Suppressor macrophage treated with lipopolysaccharide for 4 hours (primary cell): ENCODE measurements at regions not wholly inside any gene's neighbourhood (a gene's known extent, or its start where the extent isn't known, plus 50 kb on each side); places are given as distances from the start of the nearest gene placed in this dataset.
"Not testable (repeated sequence)": the region's sequence is repeated elsewhere in the genome, so short reads cannot be mapped to it uniquely, and the experiment has no call there.

ENCODE experiments used
- DNase-seq: peaks from one replicate; pipeline ENCODE4 v3.0.0-alpha.2; 2020

DNA sequence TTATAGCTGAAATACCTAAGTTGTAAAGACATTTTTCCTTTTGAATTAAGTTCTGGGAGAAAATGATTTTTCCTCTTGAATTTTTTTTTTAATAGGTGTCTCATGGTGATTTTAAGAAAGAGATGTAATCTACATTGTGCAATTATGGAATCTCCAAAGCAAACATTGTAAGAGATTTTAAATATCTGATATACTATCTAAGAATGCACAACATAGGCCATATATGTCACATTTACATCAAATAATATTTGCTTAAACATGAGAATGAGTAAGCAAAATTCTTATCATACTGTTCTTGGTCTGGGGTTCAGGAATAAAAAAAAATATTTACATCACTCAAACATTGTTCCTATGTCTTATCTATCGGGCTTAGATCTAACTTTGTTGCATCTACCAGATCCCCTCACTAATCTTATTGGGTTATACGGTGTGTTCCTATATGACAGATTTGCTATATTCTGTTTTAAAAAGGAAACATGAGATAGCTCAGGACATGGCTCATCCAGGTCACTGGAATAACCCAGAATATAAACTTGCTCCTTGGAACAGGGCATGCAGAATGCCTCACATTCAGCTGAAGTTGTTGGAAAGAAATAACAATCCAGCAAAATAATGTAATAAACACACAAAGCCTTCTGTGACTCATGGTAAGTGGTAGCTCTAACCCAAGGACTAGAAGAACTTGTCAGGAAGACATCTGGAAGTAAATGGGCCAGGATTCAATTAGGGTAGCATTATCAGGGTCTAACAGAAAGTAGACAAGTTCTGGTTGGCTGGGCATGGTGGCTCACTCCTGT, 794.7 kb downstream of the IPMK start:
- no peak for DNase-seq

DNA sequence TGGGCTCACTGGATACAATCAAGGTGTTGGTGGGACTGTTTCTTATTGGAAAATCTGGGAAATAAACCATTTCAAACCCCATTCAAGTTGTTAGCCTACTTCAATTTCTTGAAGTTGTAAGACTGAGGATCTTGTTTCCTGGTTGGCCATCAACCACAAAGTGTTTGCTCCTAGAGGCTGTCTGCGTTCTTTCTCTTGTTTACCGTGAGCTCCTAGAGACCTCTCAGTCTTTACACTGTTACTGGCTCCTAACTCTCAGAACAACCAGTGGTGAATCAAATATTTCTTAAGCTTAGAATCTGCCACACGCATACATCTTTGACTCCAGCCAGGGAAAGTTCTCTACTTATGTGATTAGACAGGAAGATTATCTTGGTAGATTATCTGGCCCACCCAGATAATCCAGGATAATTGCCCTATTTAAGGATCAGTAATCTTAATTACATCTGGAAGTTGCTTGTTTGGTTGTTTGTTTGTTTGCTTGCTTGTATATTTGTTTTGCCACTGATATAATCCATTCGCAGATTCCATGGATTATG, 798.7 kb downstream of the IPMK start:
- DNase-seq, result no peak

GRCh38 chr10:57465155-57465554, 802.5 kb downstream of the IPMK start:
- DNase-seq, result no peak

DNA sequence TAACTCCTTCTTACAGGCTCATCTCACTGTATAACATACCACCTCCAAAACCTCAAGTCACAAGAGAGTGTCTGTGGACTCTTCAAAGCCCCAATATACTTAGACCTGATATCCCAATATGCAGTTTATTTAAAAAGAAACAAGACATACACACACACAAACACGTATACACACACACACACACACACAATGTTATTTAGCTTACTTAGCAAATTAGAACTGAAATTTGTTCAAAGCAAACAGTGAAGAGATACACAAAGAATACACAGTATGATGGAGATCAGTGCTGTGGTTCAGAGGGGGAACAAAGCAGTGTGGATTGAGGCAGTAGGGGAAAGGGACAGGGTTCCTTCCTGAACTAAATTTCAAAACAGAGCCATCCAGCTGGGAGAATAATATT, 807.2 kb downstream of the IPMK start:
- no peak for DNase-seq

- DNase-seq, result no peak
Measured at GRCh38 chr10:57457972-57458512, 809.7 kb downstream of the IPMK start.

- no peak for DNase-seq
Measured at GRCh38 chr10:57430376-57430775, 837.3 kb downstream of the IPMK start.

GRCh38 chr10:57420881-57421280, 846.8 kb downstream of the IPMK start:
- DNase-seq, result no peak

DNA sequence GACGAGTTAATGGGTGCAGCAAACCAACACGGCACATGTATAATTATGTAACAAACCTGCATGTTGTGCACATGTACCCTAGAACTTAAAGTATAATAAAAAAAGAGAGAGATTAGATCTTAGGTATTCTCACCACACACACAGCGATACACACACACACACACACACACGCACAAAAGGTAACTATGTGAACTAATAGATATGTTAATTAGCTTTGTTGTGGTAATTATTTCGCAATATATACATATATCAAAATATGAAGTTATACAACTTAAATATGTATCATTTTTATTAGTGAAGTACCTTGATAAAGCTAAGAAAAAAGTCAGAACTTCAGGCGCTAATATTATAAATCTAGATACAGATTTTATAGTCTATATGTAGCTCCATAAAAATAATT, 849.2 kb downstream of the IPMK start:
- DNase-seq, result no peak

GRCh38 chr10:57395923-57396322, 871.8 kb downstream of the IPMK start:
- no peak for DNase-seq

- DNase-seq, result no peak
Measured at GRCh38 chr10:57367412-57367811, 900.3 kb downstream of the IPMK start.

GRCh38 chr10:57362811-57363210, 904.9 kb downstream of the IPMK start:
- DNase-seq, result no peak

GRCh38 chr10:57353403-57354003, 914.2 kb downstream of the IPMK start:
- DNase-seq, result no peak

- DNase-seq, result no peak
Measured at GRCh38 chr10:57351076-57351475, 916.6 kb downstream of the IPMK start.

DNA sequence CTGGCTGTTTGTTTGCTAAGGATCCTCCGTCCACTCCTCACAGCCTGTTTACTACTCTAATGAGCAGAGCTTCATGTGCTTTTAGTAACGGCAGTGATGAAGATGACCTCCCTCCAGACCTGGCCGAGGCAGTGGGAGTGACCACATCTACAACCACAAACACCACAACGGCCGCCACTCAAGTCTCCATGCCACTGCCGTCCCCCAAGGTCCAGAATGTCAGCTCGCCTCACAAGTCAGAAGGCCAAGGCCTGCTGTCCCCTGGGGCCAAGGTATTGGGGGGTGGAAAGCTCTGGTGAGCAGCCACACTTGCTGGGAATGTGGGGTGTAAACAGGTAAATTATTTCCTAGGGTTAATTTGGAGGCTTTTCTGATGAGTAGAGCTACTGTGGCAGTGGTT, 926.4 kb downstream of the IPMK start:
- no peak for DNase-seq

- peak; percentile 49 for DNase-seq
Measured at GRCh38 chr10:57338823-57339558, 928.7 kb downstream of the IPMK start.

DNA sequence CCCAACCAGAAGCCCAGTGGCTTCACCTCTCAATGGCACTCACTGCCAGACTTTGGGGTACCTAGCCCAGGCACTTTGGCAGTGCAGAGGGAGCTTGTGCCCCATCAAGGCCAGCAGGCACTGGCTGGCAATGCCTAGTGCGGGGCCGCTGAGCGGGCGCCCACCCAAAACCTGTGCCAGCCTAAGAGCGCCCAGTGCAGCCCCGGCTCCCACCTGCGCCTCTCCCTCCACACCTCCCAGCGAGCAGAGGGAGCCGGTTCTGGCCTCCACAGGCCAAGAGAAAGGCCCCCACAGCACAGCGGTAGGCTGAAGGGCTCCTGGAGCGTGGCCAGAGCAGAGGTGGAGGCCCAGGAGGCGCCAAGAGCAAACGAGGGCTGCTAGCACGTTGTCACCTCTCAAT, 930.8 kb downstream of the IPMK start:
- no peak for DNase-seq

- DNase-seq, result no peak
Measured at GRCh38 chr10:57336341-57336740, 931.4 kb downstream of the IPMK start.

DNA sequence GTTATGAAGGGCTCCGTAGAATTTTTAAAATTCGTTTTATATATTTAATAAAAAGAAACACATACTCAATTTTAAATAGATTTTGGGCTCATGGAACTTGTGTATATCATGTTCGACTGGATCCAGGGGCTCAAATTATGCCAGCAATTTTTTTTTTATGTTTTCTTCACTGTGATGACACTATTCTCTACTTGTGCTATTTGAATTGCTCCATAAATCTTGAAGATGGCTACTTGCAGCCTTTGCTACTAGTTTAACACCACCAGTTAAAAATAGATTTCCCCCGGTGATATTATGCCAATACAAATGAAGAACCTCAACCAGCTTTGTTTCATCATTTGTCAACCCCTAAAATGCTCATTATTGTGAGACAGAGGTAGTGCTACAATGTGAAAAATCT, 933.2 kb downstream of the IPMK start:
- no peak for DNase-seq

DNA sequence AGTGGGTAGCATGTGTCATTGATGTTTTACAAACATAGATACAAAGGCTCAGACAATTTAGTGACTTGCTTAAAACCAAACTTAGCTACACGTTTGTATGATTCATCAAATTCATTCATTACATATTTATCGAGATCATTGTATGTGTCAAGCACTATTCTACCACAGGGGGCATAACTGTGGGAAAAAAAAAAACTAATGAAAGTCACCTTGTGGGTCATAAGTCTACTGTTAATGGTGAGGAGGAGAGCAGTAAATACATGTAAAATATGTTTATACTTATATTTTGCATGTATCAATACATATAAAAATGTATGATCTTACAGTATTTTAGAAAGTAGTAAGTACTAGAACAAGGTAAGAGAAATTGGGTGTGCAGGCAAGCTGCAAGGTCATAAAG, 933.8 kb downstream of the IPMK start:
- no peak for DNase-seq

DNA sequence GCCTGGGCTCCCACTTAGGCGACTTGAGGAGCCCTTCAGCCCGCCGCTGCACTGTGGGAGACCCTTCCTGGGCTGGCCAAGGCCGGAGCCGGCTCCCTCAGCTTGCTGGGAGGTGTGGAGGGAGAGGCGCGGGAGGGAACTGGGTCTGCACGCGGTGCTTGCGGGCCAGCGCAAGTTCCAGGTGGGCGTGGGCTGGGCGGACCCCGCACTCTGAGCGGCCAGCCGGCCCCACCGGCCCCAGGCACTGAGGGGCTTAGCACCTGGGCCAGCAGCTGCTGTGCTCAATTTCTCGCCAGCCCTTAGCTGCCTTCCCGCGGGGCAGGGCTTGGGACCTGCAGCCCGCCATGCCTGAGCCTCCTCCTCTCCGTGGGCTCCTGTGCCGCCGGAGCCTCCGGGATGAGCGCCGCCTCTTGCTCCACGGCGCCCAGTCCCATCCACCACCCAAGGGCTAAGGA, 946.3 kb downstream of the IPMK start:
- not testable (repeated sequence) for DNase-seq

DNA sequence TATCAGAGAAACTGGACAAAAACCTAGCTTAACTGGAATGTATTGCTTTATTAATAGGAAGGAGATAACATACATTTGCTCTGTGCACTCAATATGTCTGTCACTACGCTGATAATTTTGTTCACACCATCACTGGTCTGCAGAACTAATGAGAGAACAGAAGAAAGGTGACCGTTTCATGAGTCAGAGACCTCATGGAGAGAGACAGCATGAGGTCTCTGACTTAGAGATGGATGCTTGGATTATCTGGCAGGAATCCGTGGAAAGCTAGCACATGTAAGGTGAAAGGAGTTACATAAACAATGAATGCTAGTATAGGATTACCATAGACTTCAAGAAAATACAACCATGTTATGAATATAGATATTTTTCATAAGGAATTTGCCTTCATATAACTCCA, 947.3 kb downstream of the IPMK start:
- no peak for DNase-seq

- DNase-seq, result no peak
Measured at GRCh38 chr10:57314046-57314445, 953.0 kb upstream of the ZWINT start.

DNA sequence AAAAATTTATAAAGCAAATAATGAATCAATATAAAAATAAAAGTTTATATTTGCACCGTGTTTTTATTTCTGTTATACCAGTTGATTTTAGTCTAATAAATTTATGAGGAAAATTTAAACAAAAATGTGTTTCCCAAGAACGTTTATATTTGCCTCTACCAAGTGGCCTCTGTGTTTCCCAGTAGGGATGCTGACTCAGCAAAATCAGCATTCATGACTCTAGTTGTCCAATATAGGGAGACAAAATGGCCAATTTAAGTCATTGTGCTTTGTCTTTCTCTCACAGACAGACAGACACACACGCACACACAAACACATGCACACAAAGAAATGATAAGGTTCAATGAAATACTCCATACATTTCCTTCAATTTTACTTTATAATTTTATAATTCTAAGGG, 942.5 kb upstream of the ZWINT start:
- no peak for DNase-seq
